Islet of Langerhans (tissue), 1 donor: ENCODE measurements at regions not wholly inside any gene's neighbourhood (a gene's known extent, or its start where the extent isn't known, plus 50 kb on each side); places are given as distances from the start of the nearest gene placed in this dataset.

Experiments
- FAIRE-seq: peaks from one replicate; lab custom pipeline; 2011; peaks lifted over from hg19 to GRCh38; lab: Jason Lieb, UNC

GRCh38 chr1:47574451-47575165 lies 136.8 kb downstream of the FOXD2 start:
- FAIRE-seq, result no peak

GRCh38 chr1:47575855-47576757 lies 138.3 kb downstream of the FOXD2 start:
- FAIRE-seq, result no peak

- no peak for FAIRE-seq
Observed at GRCh38 chr1:47576758-47577115, 138.9 kb downstream of the FOXD2 start.

- FAIRE-seq, result no peak
Observed at GRCh38 chr1:47577303-47578025, 139.6 kb downstream of the FOXD2 start.

DNA sequence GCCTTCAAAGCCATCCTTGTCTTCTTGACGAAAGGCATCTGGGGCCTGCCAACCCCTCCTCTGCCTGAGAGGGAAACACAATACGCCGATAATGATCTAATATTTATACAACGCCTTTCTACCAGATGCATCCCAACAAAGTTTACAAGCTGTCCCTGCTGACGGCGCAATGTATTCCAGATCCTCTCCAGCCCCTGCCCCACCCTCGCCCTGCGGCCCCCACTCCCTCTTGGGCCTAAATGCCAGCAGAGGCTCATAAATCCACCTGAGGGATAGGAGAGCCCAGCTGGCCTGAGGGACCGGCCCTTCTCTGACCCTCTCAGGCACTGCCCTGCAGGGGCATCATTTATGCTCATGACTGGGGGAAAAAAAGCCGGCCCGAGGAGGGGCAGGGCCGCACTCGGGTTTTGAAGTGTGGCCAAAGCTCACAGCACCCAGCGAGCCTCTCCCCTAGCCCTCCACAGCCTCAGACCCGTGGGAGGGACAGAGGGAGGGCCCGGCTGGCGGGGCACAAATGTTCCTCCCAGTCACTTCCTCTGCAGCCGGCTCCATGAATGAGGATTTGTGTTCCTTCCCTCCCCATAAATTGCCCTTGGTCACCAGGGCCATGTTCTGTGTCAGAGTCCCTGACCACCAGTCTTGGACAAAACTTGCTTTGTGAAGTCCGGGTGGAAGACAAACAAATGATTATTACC lies 140.3 kb downstream of the FOXD2 start:
- no peak for FAIRE-seq

DNA sequence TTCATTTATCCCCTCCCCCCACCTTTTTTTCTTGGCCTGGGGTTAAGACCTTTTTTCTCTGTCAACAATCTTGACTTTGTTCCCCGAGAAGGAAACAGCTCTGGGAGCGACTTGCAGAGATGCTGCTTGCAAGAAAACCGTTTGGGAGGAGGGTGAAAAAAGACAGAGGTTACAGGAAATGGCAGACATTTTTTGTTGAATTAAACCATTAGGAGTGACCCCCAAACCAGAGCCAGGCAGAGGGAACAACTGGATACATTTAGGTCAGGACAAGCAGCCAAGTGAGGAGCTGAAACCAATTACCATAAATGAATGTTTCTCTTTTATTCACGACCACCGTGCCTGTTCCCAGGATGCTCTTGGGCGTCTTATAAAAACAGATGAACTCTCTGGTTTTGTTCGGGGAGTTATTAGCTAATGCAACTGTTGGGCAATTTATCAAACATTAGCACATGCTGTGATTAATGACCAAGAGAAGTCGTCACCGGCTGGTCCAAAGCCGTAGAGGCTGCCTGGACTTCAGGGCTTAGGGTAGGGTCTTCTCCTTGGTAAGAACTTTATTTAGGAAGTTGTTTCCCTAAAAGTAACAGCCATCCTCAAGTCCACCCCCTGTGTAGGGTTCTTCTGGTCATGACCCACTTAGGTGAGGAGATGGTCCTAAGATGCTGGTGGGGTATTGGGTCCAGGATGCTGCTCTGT lies 141.0 kb downstream of the FOXD2 start:
- FAIRE-seq, result no peak

DNA sequence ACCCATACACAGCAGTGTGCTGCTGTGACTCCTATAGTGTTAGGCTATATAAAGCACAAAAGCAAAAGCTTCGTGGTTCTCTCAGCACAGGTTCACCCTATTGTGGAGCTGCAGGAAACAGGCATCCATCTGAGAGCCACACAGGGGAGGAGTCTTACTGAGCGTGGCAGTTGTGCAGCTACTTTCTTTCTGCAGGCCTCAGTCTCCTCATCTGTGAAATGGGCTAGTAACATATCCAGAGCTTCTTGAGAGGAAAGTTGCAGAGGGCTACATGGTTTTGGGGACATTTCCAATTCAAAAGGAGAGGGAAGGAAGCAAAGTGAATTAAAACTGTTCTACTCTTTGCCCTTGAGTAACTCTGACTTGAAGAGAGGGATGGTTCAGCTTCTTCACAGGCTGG lies 142.0 kb downstream of the FOXD2 start:
- FAIRE-seq, result no peak

DNA sequence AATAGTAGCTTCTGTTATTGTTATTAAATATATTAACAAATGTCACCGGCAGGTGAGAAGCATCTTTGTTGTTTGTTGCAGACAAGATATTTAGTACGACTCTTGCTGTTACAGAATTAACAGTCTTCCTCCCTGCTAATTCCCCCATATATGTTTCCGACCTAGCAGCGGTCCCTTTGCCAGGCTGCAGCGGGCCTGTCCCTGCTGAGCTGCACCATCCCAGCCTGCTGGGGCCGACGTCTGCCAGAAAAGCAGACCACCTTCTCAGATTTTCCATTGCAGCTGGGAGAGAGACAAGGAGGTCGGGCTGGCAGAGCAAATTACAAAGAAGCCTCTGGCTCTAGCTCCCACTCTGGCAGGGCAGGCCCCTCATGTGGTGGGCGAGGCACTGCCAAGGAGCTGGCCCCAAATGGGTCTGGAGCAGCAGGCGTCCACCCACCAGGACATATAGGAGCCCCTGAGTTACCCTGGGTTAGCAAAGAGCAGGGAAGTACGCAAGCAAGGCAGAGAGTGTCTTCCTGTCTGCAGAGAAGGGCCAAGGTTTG lies 142.7 kb downstream of the FOXD2 start:
- FAIRE-seq, result no peak

DNA sequence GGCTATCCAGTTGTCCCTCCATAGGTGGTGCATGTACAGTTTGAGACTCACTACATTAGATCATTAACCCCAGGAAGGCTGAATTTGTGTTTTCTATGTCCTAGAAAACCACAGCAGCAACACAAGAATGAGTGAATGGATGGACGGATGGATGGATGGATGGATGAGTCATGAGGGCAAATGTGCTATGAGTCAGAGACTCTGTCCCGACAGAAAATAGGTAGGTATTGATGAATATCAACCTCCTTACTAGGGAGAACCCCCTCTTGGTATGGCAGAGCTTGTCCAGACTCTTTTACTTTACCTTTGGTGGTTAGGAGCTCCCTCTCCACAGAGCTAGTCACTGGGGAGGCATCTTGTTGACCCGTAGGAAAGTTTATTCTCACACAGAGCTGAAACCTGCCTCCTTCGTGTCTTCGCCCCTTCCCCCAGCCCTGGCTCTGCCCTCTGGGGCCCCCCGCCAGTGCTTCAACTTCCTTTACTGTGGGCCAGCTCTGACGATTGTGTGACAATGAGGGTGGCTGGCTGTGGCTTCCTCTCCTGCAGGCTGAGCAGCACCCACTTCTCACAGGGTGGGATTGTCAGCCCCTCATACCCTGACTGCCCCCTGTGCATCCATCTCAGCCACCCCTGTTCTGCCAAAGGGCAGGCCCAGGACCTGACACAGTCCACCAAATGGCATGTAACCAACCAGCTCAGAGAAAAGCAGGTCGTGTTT lies 145.2 kb downstream of the FOXD2 start:
- no peak for FAIRE-seq

- no peak for FAIRE-seq
Observed at GRCh38 chr1:47584249-47584648, 146.4 kb downstream of the FOXD2 start.

GRCh38 chr1:47585141-47585902 lies 147.5 kb downstream of the FOXD2 start:
- no peak for FAIRE-seq

DNA sequence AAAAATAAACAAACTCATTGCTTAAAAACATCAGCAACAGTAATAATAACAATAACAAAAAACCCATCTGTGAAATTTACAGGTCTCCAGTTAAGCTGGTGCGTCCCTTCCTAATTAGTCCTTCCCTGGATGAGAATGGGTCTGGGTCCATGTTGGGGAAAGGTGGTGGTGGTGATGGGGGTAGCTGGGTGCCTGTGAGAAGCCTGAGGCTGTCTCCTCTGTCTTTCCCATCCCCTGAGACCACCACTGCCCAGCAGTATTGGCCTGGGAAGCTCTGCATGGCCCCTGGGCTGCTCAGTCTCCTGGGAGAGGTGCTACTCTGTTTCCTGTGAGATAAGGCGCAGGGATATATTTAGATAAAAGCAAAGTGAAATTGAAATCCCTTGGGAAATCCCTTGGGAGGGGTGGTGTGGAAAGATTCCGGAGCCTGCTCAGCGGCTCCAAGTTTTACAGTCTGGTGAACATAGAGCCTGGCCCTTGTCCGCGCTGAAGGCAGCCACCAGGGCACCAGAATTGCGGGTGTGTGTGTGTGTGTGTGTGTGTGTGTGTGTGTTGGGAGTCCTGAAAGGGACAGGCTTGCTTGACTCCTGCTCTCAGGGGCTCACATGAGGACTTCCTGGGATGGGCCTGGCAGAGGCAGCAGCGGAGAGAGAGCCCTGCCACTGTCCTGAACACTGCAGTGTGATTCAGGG lies 150.2 kb downstream of the FOXD2 start:
- FAIRE-seq, result no peak

DNA sequence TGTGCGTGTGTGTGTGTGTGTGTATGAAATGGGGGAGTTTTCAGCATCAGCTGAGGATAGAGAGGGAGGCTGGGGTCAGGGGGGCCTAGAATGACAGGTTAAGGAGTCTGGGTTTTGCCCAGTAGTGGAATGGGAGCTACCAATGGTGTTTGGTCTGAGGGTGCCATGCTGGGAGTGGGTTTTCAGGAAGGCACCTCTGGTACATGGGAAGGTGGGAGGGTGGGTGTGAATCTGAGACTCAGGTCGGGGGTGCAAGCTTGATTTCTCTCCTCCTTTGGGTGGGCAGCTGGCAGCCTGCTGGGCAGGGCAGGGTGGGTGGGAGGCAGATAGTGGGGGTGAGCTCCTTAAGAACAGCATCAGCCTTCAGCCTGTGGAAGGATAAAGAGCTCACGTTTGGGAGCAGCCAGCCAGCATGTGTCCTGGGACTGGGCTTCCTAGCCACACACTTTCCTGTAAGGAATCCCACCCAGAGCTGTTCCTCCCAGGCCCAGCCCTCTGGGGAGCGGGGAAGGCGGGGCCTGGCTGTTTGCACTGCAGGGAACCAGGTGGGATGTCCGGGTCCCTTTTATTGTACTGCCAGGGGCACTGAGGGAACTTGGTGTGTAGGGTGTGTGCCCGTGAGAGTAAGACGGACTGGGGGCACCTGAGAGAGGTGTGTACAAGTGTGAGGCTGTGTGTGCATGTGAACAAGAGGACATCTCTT lies 152.8 kb downstream of the FOXD2 start:
- no peak for FAIRE-seq

DNA sequence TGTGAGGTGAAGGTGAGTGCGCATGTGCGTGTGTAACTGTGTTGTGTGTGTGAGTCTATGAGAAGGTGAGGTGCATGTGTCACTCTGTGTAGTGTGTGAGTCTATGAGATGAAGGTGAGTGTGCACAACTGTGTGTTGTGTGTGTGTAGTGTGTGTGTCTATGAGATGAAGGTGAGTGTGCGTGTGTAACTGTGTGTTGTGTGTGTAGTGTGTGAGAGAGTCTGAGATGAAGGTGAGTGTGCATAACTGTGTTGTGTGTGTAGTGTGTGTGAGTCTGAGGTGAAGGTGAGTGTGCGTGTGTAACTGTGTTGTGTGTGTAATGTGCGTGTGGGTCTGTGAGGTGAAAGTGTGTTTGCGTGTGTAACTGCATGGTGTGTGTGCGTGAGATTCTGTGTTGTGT lies 154.0 kb downstream of the FOXD2 start:
- FAIRE-seq, result no peak

DNA sequence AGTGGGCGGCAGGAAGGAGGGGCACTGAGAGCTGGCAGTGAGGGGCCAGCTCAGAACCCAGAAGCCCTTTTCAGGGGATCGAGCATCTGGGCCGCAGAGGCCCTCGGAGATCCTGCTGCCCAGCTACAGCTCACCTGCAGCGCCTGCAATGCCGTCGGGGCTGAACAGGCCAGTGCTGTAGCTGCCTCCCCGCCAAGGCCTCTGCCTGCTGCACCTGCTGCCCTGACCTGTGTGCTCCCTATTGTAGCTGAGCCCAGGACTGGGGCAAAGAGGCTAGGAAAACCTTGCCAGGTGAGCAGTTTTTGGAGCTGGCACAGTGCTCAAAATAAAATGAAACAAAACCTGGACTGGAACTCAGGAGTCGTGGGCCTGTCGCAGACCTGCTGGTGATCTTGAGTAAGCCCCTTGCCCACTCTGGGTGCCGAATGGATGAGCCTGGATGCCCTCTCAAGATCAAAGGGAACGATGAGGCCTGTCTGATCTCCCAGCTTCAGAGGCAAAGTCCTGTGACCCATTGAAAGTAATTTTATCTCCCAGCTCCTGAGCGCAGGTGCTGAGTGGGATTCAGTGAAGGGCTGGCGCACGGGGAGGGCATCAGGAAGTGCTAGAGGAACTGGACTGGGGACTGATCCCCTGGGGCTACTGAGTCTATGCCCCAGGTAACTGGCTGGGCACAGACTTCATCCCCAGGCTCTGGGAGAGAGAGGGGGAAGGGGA lies 154.6 kb downstream of the FOXD2 start:
- no peak for FAIRE-seq

DNA sequence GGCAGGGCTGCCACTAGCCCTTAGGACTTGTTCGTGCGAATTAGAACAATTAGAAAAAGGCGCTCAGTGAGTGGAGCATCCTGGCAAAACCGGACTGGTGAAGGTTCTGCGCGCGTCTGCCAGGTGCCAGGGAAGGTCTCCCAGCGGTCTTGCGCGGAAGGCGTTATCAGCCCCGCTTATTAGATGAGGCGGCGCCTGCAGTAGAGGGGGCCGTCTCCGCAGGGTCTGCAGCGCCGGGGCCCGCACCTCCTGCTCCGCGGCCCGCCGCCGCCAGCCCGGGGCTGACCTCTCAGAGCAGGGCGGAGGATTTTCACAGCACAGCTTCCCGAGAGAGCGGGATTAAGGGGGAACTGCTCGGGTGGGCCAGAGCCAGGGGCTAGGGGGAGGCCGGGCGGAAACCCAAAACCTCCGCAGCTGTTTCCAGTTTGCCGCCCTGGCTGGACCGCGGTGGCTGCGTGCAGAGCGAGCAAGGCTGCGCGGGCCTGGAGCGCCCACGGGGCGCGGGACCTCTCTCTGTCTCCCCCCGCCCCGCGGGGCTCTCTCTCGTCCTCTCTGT lies 155.2 kb downstream of the FOXD2 start:
- FAIRE-seq, result no peak

DNA sequence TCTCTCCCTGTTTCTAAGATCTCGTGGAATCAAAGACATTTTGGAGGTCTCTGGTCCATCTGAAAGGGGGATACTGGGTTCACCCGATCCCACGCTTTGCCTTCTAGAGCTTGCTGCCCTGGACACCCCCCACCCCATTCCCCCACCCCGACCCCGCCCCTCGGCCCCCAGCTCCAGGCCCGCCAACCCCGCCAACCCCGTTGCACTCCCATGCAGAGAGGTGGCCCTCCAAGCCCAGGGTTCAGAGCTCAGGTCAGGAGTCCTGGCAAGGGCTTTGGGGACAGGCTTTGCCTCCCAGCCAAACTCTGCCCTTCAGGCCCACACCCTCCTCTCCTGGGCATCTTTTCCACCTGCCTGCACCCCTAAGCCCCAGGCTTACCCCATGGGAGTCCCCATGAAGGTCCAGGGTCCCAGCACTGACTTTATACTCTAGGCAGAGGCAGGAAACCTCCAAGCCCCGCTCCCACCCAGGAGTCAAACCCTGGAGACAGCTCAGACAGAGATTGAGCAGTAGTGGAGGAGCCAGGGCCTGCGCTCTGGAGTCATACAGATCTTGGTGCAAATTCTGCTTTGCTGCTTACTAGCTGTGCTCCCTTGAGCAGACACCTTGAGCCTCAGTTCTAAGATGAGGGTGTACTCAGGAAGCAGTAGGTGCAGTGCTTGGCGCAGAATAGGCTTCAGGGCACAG lies 155.9 kb downstream of the FOXD2 start:
- no peak for FAIRE-seq
